GM12891 (cell line): ENCODE measurements at regions not wholly inside any gene's neighbourhood (a gene's known extent, or its start where the extent isn't known, plus 50 kb on each side); places are given as distances from the start of the nearest gene placed in this dataset.

Experiments used
- PAX5 ChIP-seq: IDR thresholded peaks from 2 replicates; pipeline ENCODE4 v1.6.1; 2011; ENCODE audit warnings: low read length, moderate library complexity, mild to moderate bottlenecking; ENCODE audit not compliant: insufficient read depth, severe bottlenecking
- POLR2A ChIP-seq: IDR thresholded peaks from 2 replicates; pipeline ENCODE4 v1.6.1; 2011; ENCODE audit warnings: low read depth, low read length, control low read depth
- POLR2AphosphoS5 ChIP-seq: IDR thresholded peaks from 2 replicates; pipeline ENCODE4 v1.6.1; 2011; ENCODE audit warnings: low read depth, low read length, control low read depth
- POU2F2 ChIP-seq: IDR thresholded peaks from 2 replicates; pipeline ENCODE4 v1.6.1; 2011; ENCODE audit warnings: low read depth, mild to moderate bottlenecking, control low read depth, low read length, moderate library complexity
- SPI1 ChIP-seq: IDR thresholded peaks from 2 replicates; pipeline ENCODE4 v1.6.1; 2011; ENCODE audit warnings: low read depth, low read length, control low read depth
- TAF1 ChIP-seq: IDR thresholded peaks from 2 replicates; pipeline ENCODE4 v1.6.1; 2011; ENCODE audit warnings: low read depth, low read length, control low read depth

DNA sequence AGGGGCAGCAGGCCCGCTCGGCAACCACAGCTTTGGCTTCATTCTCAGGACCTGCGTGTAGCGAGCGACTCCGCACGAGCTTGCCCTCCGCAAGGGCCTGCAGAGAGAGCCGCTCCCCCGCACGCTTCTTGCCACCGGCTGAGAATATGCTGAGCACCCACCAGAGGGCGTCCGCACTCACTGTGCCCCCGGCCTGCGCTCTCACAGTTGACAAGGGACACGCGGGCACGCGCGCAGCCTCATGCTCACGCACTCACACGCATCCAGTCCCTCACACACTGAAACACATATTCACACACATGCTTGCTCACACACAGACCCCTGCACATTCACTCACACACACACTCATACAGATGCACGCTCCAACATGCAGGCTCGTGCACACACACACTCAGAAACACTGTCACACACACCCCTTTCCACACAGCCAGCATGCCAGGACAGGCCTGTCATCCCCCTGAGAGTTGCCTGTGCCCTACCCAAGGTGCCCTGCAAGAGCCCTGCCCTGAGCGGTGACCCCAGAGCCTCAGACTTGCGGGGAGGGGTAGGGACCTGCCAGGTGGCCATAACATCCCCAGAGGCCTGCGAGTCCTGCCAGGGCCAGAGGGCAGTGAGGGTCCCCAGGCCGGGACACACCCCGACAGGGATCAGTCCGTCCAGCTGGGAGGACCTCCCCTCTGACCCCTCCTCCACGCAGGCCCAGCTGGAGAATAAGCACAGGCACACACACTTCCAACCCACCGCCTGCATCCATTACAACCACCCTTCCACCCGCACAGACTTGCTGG lies 174.1 kb downstream of the BMP7 start:
- TF ChIP-seq POLR2A (no peak), POLR2AphosphoS5 (no peak), TAF1 (no peak), SPI1 (no peak), PAX5 (no peak), POU2F2 (no peak)
